ENCODE measurements at regions not wholly inside any gene's neighbourhood (a gene's known extent, or its start where the extent isn't known, plus 50 kb on each side); places are given as distances from the start of the nearest gene placed in this dataset.

DNA sequence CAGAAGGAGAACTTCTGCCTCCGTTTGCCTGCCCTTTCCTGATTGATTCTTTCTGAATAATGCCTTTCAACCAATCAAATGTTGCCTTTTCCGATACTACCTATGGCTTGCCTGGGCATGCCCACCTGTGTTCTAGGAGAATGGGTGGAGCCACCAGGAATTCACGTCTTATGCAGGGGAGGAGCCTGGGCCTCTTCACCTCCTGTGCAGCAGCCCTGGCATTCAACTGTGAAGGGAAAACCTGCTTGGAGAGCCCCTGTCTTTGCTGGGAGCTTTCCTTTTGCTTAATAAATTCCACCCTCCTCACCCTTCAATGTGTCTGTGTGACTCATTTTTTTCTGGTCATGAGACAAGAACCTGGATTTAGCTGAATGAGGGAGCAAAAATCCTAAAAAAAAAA, 730.7 kb downstream of the UQCRFS1 start:
- Histone ChIP-seq H3K9ac (ENCODE audit: low read depth, low read length, poor library complexity, severe bottlenecking) (no peak overlapping the region), H3K4me2 (ENCODE audit: low read depth, low read length, poor library complexity, severe bottlenecking) (no peak overlapping the region), H3K9me3 (ENCODE audit: insufficient read depth, low read depth, low read length) (peaks cover 5% of the 10 kb centered on the region; the same call in 1 of the 2 replicates), H4K20me1 (ENCODE audit: insufficient read depth, low read length, poor library complexity, severe bottlenecking) (no peaks in the 10 kb centered on the region), H3K36me3 (ENCODE audit: insufficient read depth, low read length) (no peaks in the 10 kb centered on the region), H3K79me2 (ENCODE audit: insufficient read depth, low read length) (no peaks in the 10 kb centered on the region), H2AFZ (ENCODE audit: low read length) (no peak overlapping the region), H3K27me3 (ENCODE audit: insufficient read depth, low read length, poor library complexity, severe bottlenecking) (no peaks in the 10 kb centered on the region), H3K9me2 (replicated peaks; ENCODE audit: low read depth, low read length) (no peaks in the 10 kb centered on the region), H3K4me1 (ENCODE audit: insufficient read depth, low read length, poor library complexity, severe bottlenecking) (no peaks in the 10 kb centered on the region), H3K4me3 (ENCODE audit: low read length, poor library complexity, severe bottlenecking) (no peak overlapping the region), H3F3A (ENCODE audit: low read depth) (no peaks in the 10 kb centered on the region)
- TF ChIP-seq EZH2phosphoT487 (IDR thresholded peaks at IDR 0.05; ENCODE audit: borderline replicate concordance): no peak
- TF ChIP-seq, protein P1, sequence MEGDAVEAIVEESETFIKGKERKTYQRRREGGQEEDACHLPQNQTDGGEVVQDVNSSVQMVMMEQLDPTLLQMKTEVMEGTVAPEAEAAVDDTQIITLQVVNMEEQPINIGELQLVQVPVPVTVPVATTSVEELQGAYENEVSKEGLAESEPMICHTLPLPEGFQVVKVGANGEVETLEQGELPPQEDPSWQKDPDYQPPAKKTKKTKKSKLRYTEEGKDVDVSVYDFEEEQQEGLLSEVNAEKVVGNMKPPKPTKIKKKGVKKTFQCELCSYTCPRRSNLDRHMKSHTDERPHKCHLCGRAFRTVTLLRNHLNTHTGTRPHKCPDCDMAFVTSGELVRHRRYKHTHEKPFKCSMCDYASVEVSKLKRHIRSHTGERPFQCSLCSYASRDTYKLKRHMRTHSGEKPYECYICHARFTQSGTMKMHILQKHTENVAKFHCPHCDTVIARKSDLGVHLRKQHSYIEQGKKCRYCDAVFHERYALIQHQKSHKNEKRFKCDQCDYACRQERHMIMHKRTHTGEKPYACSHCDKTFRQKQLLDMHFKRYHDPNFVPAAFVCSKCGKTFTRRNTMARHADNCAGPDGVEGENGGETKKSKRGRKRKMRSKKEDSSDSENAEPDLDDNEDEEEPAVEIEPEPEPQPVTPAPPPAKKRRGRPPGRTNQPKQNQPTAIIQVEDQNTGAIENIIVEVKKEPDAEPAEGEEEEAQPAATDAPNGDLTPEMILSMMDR (conservative IDR thresholded peaks at IDR 0.05; ENCODE audit: low read length): no peak

DNA sequence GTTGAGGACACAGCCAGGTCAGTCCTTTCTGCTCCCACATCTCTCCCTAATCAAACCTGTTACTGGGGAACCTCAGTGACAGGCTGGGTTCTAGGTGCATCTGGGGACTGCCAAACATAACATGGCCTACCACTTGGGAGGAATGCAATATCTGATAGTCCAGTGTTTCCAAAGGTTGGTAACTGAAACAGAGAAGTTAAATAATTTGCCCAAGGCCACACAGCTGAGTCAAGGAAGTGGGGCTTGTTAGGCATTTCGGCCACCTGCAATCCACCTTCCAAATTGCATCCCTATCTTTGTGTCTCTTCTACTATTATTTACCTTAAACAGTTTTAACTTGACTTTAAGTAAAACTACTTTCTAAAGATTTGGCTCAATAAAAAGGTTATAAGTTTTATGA, 731.3 kb downstream of the UQCRFS1 start:
- H3K4me2 ChIP-seq (ENCODE audit: low read depth, low read length, poor library complexity, severe bottlenecking): no peak overlapping the region
- no peaks in the 10 kb centered on the region for H4K20me1 ChIP-seq (ENCODE audit: insufficient read depth, low read length, poor library complexity, severe bottlenecking)
- no peak overlapping the region for H3K9ac ChIP-seq (ENCODE audit: low read depth, low read length, poor library complexity, severe bottlenecking)
- H3K27me3 ChIP-seq (ENCODE audit: insufficient read depth, low read length, poor library complexity, severe bottlenecking): no peaks in the 10 kb centered on the region
- no peak overlapping the region for H3K4me3 ChIP-seq (ENCODE audit: low read length, poor library complexity, severe bottlenecking)
- H3F3A ChIP-seq (ENCODE audit: low read depth): no peaks in the 10 kb centered on the region
- H3K79me2 ChIP-seq (ENCODE audit: insufficient read depth, low read length): no peaks in the 10 kb centered on the region
- H2AFZ ChIP-seq (ENCODE audit: low read length): no peak overlapping the region
- H3K9me2 ChIP-seq (replicated peaks; ENCODE audit: low read depth, low read length): no peaks in the 10 kb centered on the region
- TF ChIP-seq, protein P1 (conservative IDR thresholded peaks at IDR 0.05; ENCODE audit: low read length): no peak
- TF ChIP-seq EZH2phosphoT487 (IDR thresholded peaks at IDR 0.05; ENCODE audit: borderline replicate concordance): no peak
- H3K9me3 ChIP-seq (ENCODE audit: insufficient read depth, low read depth, low read length): peaks cover 5% of the 10 kb centered on the region; the same call in 1 of the 2 replicates
- H3K36me3 ChIP-seq (ENCODE audit: insufficient read depth, low read length): no peaks in the 10 kb centered on the region
- H3K4me1 ChIP-seq (ENCODE audit: insufficient read depth, low read length, poor library complexity, severe bottlenecking): no peaks in the 10 kb centered on the region

DNA sequence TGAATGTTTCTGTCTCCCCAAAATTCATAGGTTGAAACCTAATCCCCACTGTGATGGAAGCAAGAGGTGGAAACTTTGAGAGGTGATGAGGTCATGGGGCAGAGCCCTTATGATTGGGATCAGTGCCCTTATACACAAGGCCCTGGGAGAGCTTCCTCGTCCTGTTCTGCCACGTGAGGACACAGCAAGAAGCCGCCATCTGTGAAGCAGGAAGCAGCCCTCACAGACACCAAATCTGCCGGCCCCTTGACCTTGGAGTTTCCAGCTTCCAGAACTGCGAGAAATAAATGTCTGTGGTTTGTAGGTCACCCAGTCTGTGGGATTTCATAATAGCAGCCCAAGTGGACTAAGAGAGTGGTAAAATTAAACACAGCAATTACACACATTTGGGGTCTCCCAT, 737.4 kb downstream of the UQCRFS1 start:
- Histone ChIP-seq H3K36me3 (ENCODE audit: insufficient read depth, low read length) (no peaks in the 10 kb centered on the region), H3K79me2 (ENCODE audit: insufficient read depth, low read length) (no peaks in the 10 kb centered on the region), H3F3A (ENCODE audit: low read depth) (no peaks in the 10 kb centered on the region), H3K9me2 (replicated peaks; ENCODE audit: low read depth, low read length) (no peaks in the 10 kb centered on the region), H3K4me2 (ENCODE audit: low read depth, low read length, poor library complexity, severe bottlenecking) (no peak overlapping the region), H3K4me1 (ENCODE audit: insufficient read depth, low read length, poor library complexity, severe bottlenecking) (no peaks in the 10 kb centered on the region), H4K20me1 (ENCODE audit: insufficient read depth, low read length, poor library complexity, severe bottlenecking) (no peaks in the 10 kb centered on the region), H2AFZ (ENCODE audit: low read length) (no peak overlapping the region), H3K27me3 (ENCODE audit: insufficient read depth, low read length, poor library complexity, severe bottlenecking) (no peaks in the 10 kb centered on the region), H3K4me3 (ENCODE audit: low read length, poor library complexity, severe bottlenecking) (no peak overlapping the region), H3K9ac (ENCODE audit: low read depth, low read length, poor library complexity, severe bottlenecking) (no peak overlapping the region), H3K9me3 (ENCODE audit: insufficient read depth, low read depth, low read length) (peaks cover 5% of the 10 kb centered on the region; the same call in 1 of the 2 replicates)
- TF ChIP-seq, protein P1 (conservative IDR thresholded peaks at IDR 0.05; ENCODE audit: low read length): no peak
- TF ChIP-seq EZH2phosphoT487 (IDR thresholded peaks at IDR 0.05; ENCODE audit: borderline replicate concordance): no peak

Measured in Loucy (cell line).